HG03575 (cell line): ENCODE measurements at regions not wholly inside any gene's neighbourhood (a gene's known extent, or its start where the extent isn't known, plus 50 kb on each side); places are given as distances from the start of the nearest gene placed in this dataset.
A peak's percentile ranks its signal among the peaks of the same experiment; 100 is the strongest.
"Not testable (repeated sequence)": the region's sequence is repeated elsewhere in the genome, so short reads cannot be mapped to it uniquely, and the experiment has no call there.

Source experiments
- ATAC-seq: cut with Tn5 transposase; IDR thresholded peaks from one replicate; pipeline ENCODE4 v1.9.1; 2021; ENCODE audit not compliant: unreplicated experiment, insufficient number of reproducible peaks, low FRiP score; ENCODE audit errors: extremely low read depth

DNA sequence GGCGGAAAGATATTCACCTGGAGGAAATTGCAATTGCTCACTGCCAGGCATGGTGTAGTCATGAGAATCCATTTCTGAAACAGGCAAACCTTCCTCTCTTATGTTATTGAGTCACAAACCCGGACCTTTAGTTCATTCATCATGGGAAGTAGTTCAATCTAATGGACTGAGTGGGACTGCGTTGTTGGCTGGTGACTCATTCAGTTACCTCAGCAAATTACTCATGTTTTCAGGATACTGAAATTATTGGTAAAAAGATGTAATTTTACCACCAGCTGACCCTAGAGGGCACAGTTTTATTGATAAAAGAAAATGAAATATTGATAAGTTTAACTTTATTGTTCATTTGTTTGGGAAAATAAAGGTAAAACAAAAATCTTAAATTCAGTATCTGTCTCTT lies 1194.4 kb upstream of the SORCS1 start:
- ATAC-seq = peak; percentile 82

- no peak for ATAC-seq
Measured at GRCh38 chr10:108352771-108353170, 1188.3 kb upstream of the SORCS1 start.

- no peak for ATAC-seq
Measured at GRCh38 chr10:108348215-108348614, 1183.7 kb upstream of the SORCS1 start.

DNA sequence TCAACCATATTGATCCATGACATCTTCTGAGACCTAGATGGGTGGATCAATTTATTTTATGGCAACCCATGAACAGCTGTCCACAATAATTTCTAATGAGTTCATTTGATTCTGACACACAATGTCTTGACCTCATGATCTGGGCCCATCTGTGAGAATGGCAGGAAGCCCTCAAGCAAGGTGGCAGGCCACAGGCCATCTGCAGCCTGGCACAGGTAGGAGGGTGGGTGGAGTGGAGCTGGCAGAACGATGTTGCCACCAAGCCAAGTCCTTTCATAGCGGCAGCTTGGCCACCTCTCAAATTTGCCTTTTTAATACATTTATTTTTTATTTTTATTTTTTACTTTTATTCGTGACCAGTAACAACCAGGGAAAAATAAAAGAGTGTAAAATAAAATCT lies 1181.6 kb upstream of the SORCS1 start:
- no peak for ATAC-seq

DNA sequence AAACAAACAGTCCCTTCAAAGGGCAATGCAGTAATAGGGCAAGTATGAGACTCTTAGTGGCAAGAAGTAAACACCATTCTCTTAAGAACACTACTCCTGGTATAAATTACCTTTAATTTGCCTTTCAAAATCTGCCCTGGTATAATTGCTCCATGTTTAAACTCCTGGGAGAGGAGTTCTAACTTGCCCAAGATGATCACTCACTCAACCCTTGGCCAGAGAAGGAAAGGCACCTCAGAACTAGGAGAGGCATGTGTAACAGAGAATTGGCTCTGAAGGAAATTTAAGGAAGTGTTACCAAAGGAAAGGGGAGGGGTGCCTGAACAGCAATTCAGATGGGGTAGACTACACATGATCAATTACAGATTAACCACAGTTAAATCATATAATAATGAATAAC lies 1173.6 kb upstream of the SORCS1 start:
- ATAC-seq = no peak

GRCh38 chr10:108336836-108337235 lies 1172.3 kb upstream of the SORCS1 start:
- no peak for ATAC-seq

DNA sequence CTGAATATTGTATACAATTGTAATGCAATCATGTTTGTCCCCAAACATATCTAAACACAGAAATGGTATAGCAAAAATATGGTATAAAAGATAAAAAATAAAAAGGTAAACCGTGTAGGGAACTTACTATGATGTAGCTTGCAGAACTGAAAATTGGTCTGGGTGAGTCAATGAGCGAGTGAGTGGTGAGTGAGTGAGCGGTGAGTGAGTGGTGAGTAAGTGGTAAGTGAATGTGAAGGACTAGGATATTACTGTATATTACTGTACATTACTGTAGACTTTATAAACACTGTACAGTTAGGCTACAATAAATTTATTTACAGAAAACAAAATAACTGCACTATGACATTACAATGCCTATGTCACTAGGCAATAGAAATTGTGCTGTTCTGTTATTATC lies 1163.2 kb upstream of the SORCS1 start:
- ATAC-seq = no peak

- no peak for ATAC-seq
Measured at GRCh38 chr10:108323274-108323798, 1158.8 kb upstream of the SORCS1 start.

GRCh38 chr10:108319434-108320222 lies 1155.1 kb upstream of the SORCS1 start:
- ATAC-seq = no peak

GRCh38 chr10:108315636-108316035 lies 1151.1 kb upstream of the SORCS1 start:
- ATAC-seq = not testable (repeated sequence)

GRCh38 chr10:108307925-108308312 lies 1143.4 kb upstream of the SORCS1 start:
- ATAC-seq = no peak

GRCh38 chr10:108307250-108307924 lies 1142.9 kb upstream of the SORCS1 start:
- no peak for ATAC-seq

- no peak for ATAC-seq
Measured at GRCh38 chr10:108303149-108303548, 1138.6 kb upstream of the SORCS1 start.

DNA sequence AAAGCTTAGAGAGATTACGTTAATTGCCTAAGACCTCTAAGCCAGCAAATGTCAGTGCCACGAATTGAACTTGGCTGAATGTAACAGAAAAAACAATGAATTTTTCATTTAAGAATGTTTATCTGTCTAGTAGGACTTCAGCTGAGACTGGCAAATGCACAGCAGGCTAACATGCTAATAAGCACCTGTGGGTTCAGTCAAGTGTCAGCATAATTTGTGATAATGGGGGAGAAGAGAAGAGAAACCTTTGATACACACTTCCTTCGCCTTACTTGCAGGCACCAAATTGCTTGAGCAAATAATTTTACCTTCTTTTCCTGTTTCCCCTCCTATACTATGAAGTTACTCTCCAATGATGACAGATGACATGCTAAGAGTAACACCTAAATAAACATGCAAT lies 1136.5 kb upstream of the SORCS1 start:
- ATAC-seq = no peak

DNA sequence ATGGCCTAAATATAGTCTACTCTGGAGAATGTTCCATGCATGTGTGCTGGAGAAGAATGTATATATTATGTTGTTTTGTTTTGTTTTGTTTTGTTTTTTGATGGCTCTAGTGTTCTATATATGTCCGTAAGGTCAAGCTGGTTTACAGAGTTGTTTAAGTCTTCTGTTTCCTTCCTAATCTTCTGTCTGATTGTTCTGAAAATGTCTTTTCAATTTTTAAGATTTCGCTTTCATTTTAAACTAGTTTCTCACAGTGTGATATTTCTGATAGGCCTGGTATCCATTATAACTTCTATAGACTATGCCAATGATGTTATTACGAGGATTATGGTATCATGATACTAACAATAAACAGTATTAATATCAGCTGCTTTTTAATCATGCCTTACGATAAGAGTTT lies 1126.3 kb upstream of the SORCS1 start:
- ATAC-seq = no peak

GRCh38 chr10:108275895-108276685 lies 1111.6 kb upstream of the SORCS1 start:
- no peak for ATAC-seq

DNA sequence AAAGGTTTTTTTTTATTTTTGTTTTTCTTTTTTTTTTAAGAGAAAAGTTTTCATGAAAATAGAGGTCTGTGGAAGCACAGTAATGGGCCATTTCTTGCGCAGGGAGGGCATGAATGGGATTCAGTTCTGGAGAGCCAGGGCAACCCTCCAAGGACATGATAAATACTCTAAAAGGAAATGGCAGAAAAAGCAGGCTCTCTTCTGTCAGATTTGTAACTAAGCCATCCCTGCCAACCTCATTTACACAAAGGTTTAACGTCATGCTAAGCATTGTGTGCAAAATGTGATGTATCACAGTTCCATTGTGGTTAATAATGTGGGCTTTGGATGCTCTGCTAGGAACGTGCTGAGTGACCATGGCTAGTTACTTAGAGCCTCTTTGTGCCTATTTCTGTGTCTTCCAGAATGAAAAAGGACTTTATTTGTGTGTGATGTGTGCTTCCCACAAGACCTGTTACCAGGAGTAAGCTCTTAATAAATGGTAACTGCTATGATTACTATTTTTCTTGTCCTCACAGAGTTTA lies 1095.9 kb upstream of the SORCS1 start:
- ATAC-seq = no peak

DNA sequence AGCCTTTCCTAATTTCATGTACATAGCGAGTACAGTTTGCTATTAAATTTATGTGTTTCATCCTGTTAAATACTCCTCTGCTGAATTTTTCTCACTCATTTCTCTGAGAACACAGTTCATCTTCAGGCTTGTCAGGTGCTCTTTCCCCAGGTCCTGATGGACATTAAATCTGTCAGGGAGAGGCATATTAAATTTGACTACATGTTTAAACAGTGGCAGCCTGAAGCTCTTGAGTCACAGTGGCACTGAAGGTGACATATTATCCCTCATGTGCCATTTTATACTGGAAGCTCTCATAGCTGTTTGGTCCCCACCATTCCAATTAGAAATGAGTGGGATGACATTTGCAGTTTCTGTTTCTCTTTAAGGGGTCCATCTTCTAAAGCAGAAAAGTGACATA lies 1089.6 kb upstream of the SORCS1 start:
- ATAC-seq = no peak

GRCh38 chr10:108252771-108253170 lies 1088.3 kb upstream of the SORCS1 start:
- ATAC-seq = no peak
